SU-DHL-6 (cell line): ENCODE measurements at regions not wholly inside any gene's neighbourhood (a gene's known extent, or its start where the extent isn't known, plus 50 kb on each side); places are given as distances from the start of the nearest gene placed in this dataset.

Experiments used
- H2AFZ ChIP-seq: fragments of 200-600 bp; sonication (generic); 2 replicates; pipeline ENCODE4 v1.6.1; 2014; ENCODE audit warnings: low read depth, mild to moderate bottlenecking, moderate library complexity, mixed read lengths, antibody characterized with exemption, low read length; ENCODE audit not compliant: severe bottlenecking
- H3F3A ChIP-seq: fragments of 200-600 bp; shearing (Covaris generic); 2 replicates; pipeline ENCODE4 v1.6.0; 2016; ENCODE audit warnings: antibody characterized with exemption, mild to moderate bottlenecking; ENCODE audit not compliant: insufficient read depth
- H3K27ac ChIP-seq: fragments of 200-600 bp; sonication (generic); 2 replicates; pipeline ENCODE4 v1.5.1; 2016; ENCODE audit warnings: low read depth, mild to moderate bottlenecking, low read length, moderate library complexity, mixed read lengths
- H3K27me3 ChIP-seq: fragments of 200-600 bp; sonication (generic), shearing (Covaris generic); 2 replicates; pipeline ENCODE4 v1.6.0; 2014; ENCODE audit warnings: mild to moderate bottlenecking, low read length
- H3K36me3 ChIP-seq: fragments of 200-600 bp; sonication (generic); 2 replicates; pipeline ENCODE4 v1.6.1; 2014; ENCODE audit warnings: mild to moderate bottlenecking, low read length, mixed read lengths
- H3K4me2 ChIP-seq: fragments of 300-600, 200-600 bp; shearing (Covaris generic), sonication (generic); 2 replicates; pipeline ENCODE4 v1.6.0; 2014; ENCODE audit warnings: low read length, low read depth, mild to moderate bottlenecking; ENCODE audit not compliant: poor library complexity, severe bottlenecking
- H3K4me3 ChIP-seq: fragments of 200-600 bp; sonication (generic); 2 replicates; pipeline ENCODE4 v1.5.1; 2014; ENCODE audit warnings: antibody characterized with exemption, low read length, mild to moderate bottlenecking, mixed read lengths; ENCODE audit not compliant: insufficient read depth, poor library complexity, severe bottlenecking
- H3K79me2 ChIP-seq: fragments of 200-600 bp; sonication (generic); 2 replicates; pipeline ENCODE4 v1.6.1; 2014; ENCODE audit warnings: mild to moderate bottlenecking, low read length, moderate library complexity; ENCODE audit not compliant: insufficient read depth
- H3K9ac ChIP-seq: fragments of 200-600 bp; sonication (generic); 2 replicates; pipeline ENCODE4 v1.7.0; 2014; ENCODE audit warnings: mild to moderate bottlenecking, low read length
- H3K9me2 ChIP-seq: fragments of 200-600 bp; sonication (generic); replicated peaks from 2 replicates; pipeline ENCODE4 v1.6.1; 2014; ENCODE audit warnings: low read length; ENCODE audit not compliant: insufficient read depth
- H3K9me3 ChIP-seq: fragments of 200-600 bp; sonication (generic); 2 replicates; pipeline ENCODE4 v1.6.1; 2014; ENCODE audit warnings: low read length, mixed read lengths; ENCODE audit not compliant: insufficient read depth
- H4K20me1 ChIP-seq: fragments of 200-600 bp; sonication (generic); 2 replicates; pipeline ENCODE4 v1.6.1; 2014; ENCODE audit warnings: low read depth, mild to moderate bottlenecking, antibody characterized with exemption, low read length, moderate library complexity, mixed read lengths
- EZH2phosphoT487 ChIP-seq: fragments of 200-600 bp; sonication (generic), shearing (Covaris generic); conservative IDR thresholded peaks from 2 replicates; pipeline ENCODE4 v1.6.1; 2018; ENCODE audit warnings: mild to moderate bottlenecking, antibody characterized with exemption, low read length, moderate library complexity, mixed read lengths
- TF ChIP-seq, protein P1 (sequence below): fragments of 200-600 bp; sonication (generic); IDR thresholded peaks from one replicate; pipeline ENCODE4 v1.5.1; 2017; ENCODE audit warnings: antibody characterized with exemption, mild to moderate bottlenecking, low read length, moderate library complexity; ENCODE audit not compliant: insufficient read depth, poor library complexity, severe bottlenecking

- no peaks in the 10 kb centered on the region for H3K36me3 ChIP-seq
- no peak overlapping the region for H3K4me2 ChIP-seq
- no peak overlapping the region for H3K4me3 ChIP-seq
- no peaks in the 10 kb centered on the region for H3K27me3 ChIP-seq
- TF ChIP-seq, protein P1, sequence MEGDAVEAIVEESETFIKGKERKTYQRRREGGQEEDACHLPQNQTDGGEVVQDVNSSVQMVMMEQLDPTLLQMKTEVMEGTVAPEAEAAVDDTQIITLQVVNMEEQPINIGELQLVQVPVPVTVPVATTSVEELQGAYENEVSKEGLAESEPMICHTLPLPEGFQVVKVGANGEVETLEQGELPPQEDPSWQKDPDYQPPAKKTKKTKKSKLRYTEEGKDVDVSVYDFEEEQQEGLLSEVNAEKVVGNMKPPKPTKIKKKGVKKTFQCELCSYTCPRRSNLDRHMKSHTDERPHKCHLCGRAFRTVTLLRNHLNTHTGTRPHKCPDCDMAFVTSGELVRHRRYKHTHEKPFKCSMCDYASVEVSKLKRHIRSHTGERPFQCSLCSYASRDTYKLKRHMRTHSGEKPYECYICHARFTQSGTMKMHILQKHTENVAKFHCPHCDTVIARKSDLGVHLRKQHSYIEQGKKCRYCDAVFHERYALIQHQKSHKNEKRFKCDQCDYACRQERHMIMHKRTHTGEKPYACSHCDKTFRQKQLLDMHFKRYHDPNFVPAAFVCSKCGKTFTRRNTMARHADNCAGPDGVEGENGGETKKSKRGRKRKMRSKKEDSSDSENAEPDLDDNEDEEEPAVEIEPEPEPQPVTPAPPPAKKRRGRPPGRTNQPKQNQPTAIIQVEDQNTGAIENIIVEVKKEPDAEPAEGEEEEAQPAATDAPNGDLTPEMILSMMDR: no peak
- no peak for TF ChIP-seq EZH2phosphoT487
- H3K9me2 ChIP-seq: no peaks in the 10 kb centered on the region
- no peaks in the 10 kb centered on the region for H4K20me1 ChIP-seq
- no peaks in the 10 kb centered on the region for H3F3A ChIP-seq
- no peak overlapping the region for H3K27ac ChIP-seq
- no peak overlapping the region for H3K9ac ChIP-seq
- H3K79me2 ChIP-seq: no peaks in the 10 kb centered on the region
- H3K9me3 ChIP-seq: no peaks in the 10 kb centered on the region
- H2AFZ ChIP-seq: no peak overlapping the region
Measured at GRCh38 chr10:78980354-78980753, 88.4 kb upstream of the ZMIZ1 start.

- Histone ChIP-seq H3K4me2 (no peak overlapping the region), H3K79me2 (no peaks in the 10 kb centered on the region), H3K9me3 (no peaks in the 10 kb centered on the region), H3K4me3 (no peak overlapping the region), H3K36me3 (no peaks in the 10 kb centered on the region), H4K20me1 (no peaks in the 10 kb centered on the region), H2AFZ (no peak overlapping the region), H3F3A (no peaks in the 10 kb centered on the region), H3K9ac (no peak overlapping the region), H3K27me3 (no peaks in the 10 kb centered on the region), H3K27ac (no peak overlapping the region), H3K9me2 (no peaks in the 10 kb centered on the region)
- TF ChIP-seq EZH2phosphoT487: no peak
- TF ChIP-seq, protein P1: no peak
Measured at GRCh38 chr10:78980815-78981214, 88.0 kb upstream of the ZMIZ1 start.

DNA sequence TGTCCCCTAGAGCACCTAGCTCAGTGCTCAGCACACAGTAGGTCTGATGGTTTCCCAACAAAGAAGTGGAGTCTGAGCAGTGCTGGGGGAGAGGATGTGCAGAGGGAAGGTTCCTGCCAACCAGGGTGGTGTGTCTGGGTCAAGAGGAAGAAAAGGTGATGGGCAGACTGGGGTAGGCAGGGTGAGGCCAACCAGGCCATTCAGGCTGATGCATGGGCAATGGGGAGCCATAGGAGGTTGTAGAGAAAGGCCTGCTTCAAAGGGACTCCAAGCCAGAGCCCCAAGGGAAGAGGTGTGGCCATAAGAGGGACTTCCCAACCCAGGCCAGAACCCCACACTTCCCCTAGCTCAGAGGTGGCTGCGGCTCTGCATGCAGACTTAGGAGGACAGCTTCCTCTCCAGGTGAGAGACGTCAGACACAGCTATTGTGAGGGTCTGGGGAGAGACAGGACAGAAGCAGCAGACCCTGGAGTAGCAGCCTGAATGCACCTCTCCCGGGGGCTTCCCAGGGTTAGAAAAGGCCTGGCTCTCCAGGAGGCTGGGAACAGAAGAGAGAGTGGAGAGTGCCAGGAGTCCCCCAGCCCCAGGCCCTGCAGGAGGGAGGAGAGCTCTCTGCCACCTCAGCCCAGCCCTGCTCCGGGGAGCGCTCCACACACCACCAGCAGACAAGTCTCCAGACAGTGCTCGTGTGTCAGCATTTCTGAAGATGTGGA is 87.4 kb upstream of the ZMIZ1 start:
- no peak overlapping the region for H3K27ac ChIP-seq
- H3K36me3 ChIP-seq: no peaks in the 10 kb centered on the region
- no peak overlapping the region for H3K9ac ChIP-seq
- H3K9me3 ChIP-seq: no peaks in the 10 kb centered on the region
- H4K20me1 ChIP-seq: no peaks in the 10 kb centered on the region
- no peaks in the 10 kb centered on the region for H3K9me2 ChIP-seq
- H3K4me2 ChIP-seq: no peak overlapping the region
- H3K4me3 ChIP-seq: no peak overlapping the region
- H2AFZ ChIP-seq: no peak overlapping the region
- TF ChIP-seq, protein P1: no peak
- no peak for TF ChIP-seq EZH2phosphoT487
- H3F3A ChIP-seq: no peaks in the 10 kb centered on the region
- no peaks in the 10 kb centered on the region for H3K79me2 ChIP-seq
- no peaks in the 10 kb centered on the region for H3K27me3 ChIP-seq
